T-cell (primary cell): ENCODE measurements at regions not wholly inside any gene's neighbourhood (a gene's known extent, or its start where the extent isn't known, plus 50 kb on each side); places are given as distances from the start of the nearest gene placed in this dataset.
A peak's percentile ranks its signal among the peaks of the same experiment; 100 is the strongest.

Source experiments
- ATAC-seq, 4 experiments: fragments of 200-7000 bp in 3 of 4; fragments of 150-1000 bp in 1 of 4; cut with Tn5 transposase; replicated peaks in 1 of 4; 1 replicate in 3 of 4; 2 replicates in 1 of 4; pipeline ENCODE4 v1.10.0; 2021; ENCODE audit warnings: moderate library complexity in 3 of 4, mild to moderate bottlenecking in 2 of 4, moderate number of reproducible peaks in 1 of 4
- CTCF ChIA-PET, 2 donors: fragments of 300-600 bp; sonication (Branson Sonifier 250); formaldehyde crosslinking; loops; one replicate each; lab custom pipeline; 2022; ENCODE audit warnings: antibody characterized with exemption in 2 of 2; lab: Charles Lee
- POLR2A ChIA-PET, 2 donors: fragments of 300-600 bp; sonication (Branson Sonifier 250); formaldehyde crosslinking; loops; one replicate each; lab custom pipeline; 2022; ENCODE audit warnings: antibody characterized with exemption in 2 of 2; lab: Charles Lee
- DNase-seq, 35 experiments: peaks; one replicate each; pipeline versions ENCODE4 v3.0.0 to v3.0.0-alpha.2; 2013 to 2023
- H3K27ac ChIP-seq: one replicate; pipeline ENCODE4 v1.5.1; 2013; ENCODE audit warnings: low read length
- H3K27me3 ChIP-seq, 2 experiments: replicated peaks in 1 of 2; 1 replicate in 1 of 2; 2 replicates in 1 of 2; pipeline versions ENCODE4 v1.6.1 to v1.7.0; 2013; ENCODE audit warnings: low read length in 1 of 2, mixed read lengths in 1 of 2; ENCODE audit not compliant: control insufficient read depth in 2 of 2, insufficient read depth in 2 of 2; ENCODE audit errors: extremely low read depth in 1 of 2
- H3K36me3 ChIP-seq, 2 donors: 1 replicate in 1 of 2; 2 replicates in 1 of 2; pipeline versions ENCODE4 v1.6.1 to v1.7.0; 2013; ENCODE audit warnings: low read length in 1 of 2; ENCODE audit not compliant: control insufficient read depth in 2 of 2, insufficient read depth in 1 of 2; ENCODE audit errors: extremely low read depth in 1 of 2
- H3K4me1 ChIP-seq, 2 experiments: 1 replicate in 1 of 2; 2 replicates in 1 of 2; pipeline versions ENCODE4 v1.6.1 to v1.7.0; 2013; ENCODE audit warnings: low read length in 2 of 2, mixed read lengths in 1 of 2; ENCODE audit not compliant: insufficient read depth in 2 of 2, control insufficient read depth in 1 of 2; ENCODE audit errors: extremely low read depth in 1 of 2
- H3K4me3 ChIP-seq, 2 donors: 1 replicate in 1 of 2; 2 replicates in 1 of 2; pipeline versions ENCODE4 v1.5.1 to v1.7.0; 2013; ENCODE audit warnings: mild to moderate bottlenecking in 2 of 2, low read length in 1 of 2, moderate library complexity in 1 of 2; ENCODE audit not compliant: control insufficient read depth in 1 of 2; ENCODE audit errors: extremely low read depth in 1 of 2
- H3K9me3 ChIP-seq: 2 replicates; pipeline ENCODE4 v1.7.0; 2013
- H3K27ac Mint-ChIP-seq, 2 donors: one replicate each; pipeline ENCODE4 v1.8.0; 2020 to 2021; ENCODE audit warnings: mild to moderate bottlenecking in 2 of 2, mixed read lengths in 2 of 2
- H3K27me3 Mint-ChIP-seq, 2 donors: one replicate each; pipeline ENCODE4 v1.8.0; 2021 to 2022; ENCODE audit warnings: mixed read lengths in 2 of 2
- H3K36me3 Mint-ChIP-seq: one replicate; pipeline ENCODE4 v1.8.0; 2021; ENCODE audit warnings: mixed read lengths
- H3K4me1 Mint-ChIP-seq, 3 donors: one replicate each; pipeline ENCODE4 v1.8.0; 2020 to 2022; ENCODE audit warnings: mixed read lengths in 3 of 3, mild to moderate bottlenecking in 1 of 3
- H3K4me3 Mint-ChIP-seq, 3 donors: one replicate each; pipeline ENCODE4 v1.8.0; 2020 to 2022; ENCODE audit warnings: mild to moderate bottlenecking in 3 of 3, mixed read lengths in 3 of 3, moderate library complexity in 3 of 3
- H3K9me3 Mint-ChIP-seq, 3 donors: one replicate each; pipeline ENCODE4 v1.8.0; 2020 to 2022; ENCODE audit warnings: mixed read lengths in 3 of 3
- WGBS: methylation state at CpG from one replicate; pipeline ENCODE4 v1.1.5; 2013; ENCODE audit warnings: missing lambda C conversion rate; ENCODE audit not compliant: insufficient coverage; 5-methylcytosine and 5-hydroxymethylcytosine counted together

- Mint-ChIP-seq H3K4me3 (no peak overlapping the region), H3K36me3 (no peaks in the 10 kb centered on the region), H3K27ac (peak overlapping the region in 1 of 2 donors; percentile 16), H3K4me1 (peaks cover 10 to 17% (median 14%) of the 10 kb centered on the region in 3 donors), H3K9me3 (no peaks in the 10 kb centered on the region), H3K27me3 (no peaks in the 10 kb centered on the region)
- no peak overlapping the region for H3K4me3 ChIP-seq
- H3K4me1 ChIP-seq, result peaks cover 0 to 8% of the 10 kb centered on the region in 2 experiments
- ChIA-PET POLR2A (interaction anchor here in 1 of 2 donors (0.7 kb wide), 1 partner anchor 159 kb away, joined by 4 read pairs; no protein-coding TSS in a partner anchor), CTCF (no interaction called here)
- no peaks in the 10 kb centered on the region for H3K9me3 ChIP-seq
- H3K36me3 ChIP-seq, result no peaks in the 10 kb centered on the region
- ATAC-seq (peak in 3 of 4 experiments; percentile 49 to 78 (median 61)), DNase-seq (peak in 2 of 35 experiments; percentile 2 to 33)
- H3K27ac ChIP-seq, result no peak overlapping the region
- WGBS, result no CpG with 5 or more reads among the region's 2 CpGs
- H3K27me3 ChIP-seq, result no peaks in the 10 kb centered on the region
Measured at GRCh38 chr1:185474440-185475149, 157.6 kb upstream of the IVNS1ABP start.

GRCh38 chr1:185473186-185473585 lies 156.1 kb upstream of the IVNS1ABP start:
- Histone ChIP-seq H3K27ac (no peak overlapping the region), H3K36me3 (no peaks in the 10 kb centered on the region), H3K27me3 (no peaks in the 10 kb centered on the region), H3K9me3 (no peaks in the 10 kb centered on the region), H3K4me3 (no peak overlapping the region), H3K4me1 (peaks cover 0 to 8% of the 10 kb centered on the region in 2 experiments)
- H3K36me3 Mint-ChIP-seq, result no peaks in the 10 kb centered on the region
- peaks cover 10 to 17% (median 14%) of the 10 kb centered on the region in 3 donors for H3K4me1 Mint-ChIP-seq
- H3K27ac Mint-ChIP-seq, result no peak overlapping the region
- ChIA-PET CTCF (interaction anchor here in 1 of 2 donors (0.5 to 0.6 kb wide), 2 partner anchors 206 to 227 kb away, joined by 3 read pairs; no protein-coding TSS in a partner anchor), POLR2A (no interaction called here)
- ATAC-seq (no peak), DNase-seq (no peak)
- WGBS, result 92% methylated on average over 2 of the region's 6 CpGs
- H3K9me3 Mint-ChIP-seq, result no peaks in the 10 kb centered on the region
- no peaks in the 10 kb centered on the region for H3K27me3 Mint-ChIP-seq
- no peak overlapping the region for H3K4me3 Mint-ChIP-seq

DNA sequence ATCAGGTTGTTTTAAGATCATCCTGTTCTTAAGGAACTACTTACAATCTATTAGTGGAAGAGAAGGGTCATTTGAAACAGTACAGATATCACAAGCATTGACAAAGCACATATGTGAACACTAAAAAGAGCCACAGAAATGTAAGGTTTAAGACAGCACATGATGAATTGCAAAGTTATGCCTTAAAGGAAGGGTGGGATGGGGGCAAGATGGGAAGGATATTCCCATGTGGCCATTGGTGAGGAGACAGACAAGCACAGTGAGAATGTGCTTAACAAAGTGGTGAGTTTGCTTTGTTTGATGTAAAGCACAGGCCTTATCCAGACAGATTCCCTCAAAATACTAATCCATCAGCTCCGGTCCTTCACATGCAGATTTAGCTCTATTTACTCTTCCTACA lies 151.6 kb upstream of the IVNS1ABP start:
- no peak for ATAC-seq
- no peaks in the 10 kb centered on the region for H3K4me1 ChIP-seq
- ChIA-PET POLR2A (no interaction called here), CTCF (no interaction called here)
- no peak overlapping the region for H3K4me3 Mint-ChIP-seq
- no peak overlapping the region for H3K4me3 ChIP-seq
- peaks cover 0 to 3% (median 0%) of the 10 kb centered on the region in 3 donors for H3K4me1 Mint-ChIP-seq
- no peak overlapping the region for H3K27ac ChIP-seq
- H3K9me3 ChIP-seq, result no peaks in the 10 kb centered on the region
- no peaks in the 10 kb centered on the region for H3K36me3 ChIP-seq
- no peaks in the 10 kb centered on the region for H3K27me3 ChIP-seq
- 100% methylated on average over 1 of the region's 1 CpG for WGBS
- H3K36me3 Mint-ChIP-seq, result no peaks in the 10 kb centered on the region
- DNase-seq, result no peak
- no peaks in the 10 kb centered on the region for H3K27me3 Mint-ChIP-seq
- no peaks in the 10 kb centered on the region for H3K9me3 Mint-ChIP-seq
- H3K27ac Mint-ChIP-seq, result no peak overlapping the region

DNA sequence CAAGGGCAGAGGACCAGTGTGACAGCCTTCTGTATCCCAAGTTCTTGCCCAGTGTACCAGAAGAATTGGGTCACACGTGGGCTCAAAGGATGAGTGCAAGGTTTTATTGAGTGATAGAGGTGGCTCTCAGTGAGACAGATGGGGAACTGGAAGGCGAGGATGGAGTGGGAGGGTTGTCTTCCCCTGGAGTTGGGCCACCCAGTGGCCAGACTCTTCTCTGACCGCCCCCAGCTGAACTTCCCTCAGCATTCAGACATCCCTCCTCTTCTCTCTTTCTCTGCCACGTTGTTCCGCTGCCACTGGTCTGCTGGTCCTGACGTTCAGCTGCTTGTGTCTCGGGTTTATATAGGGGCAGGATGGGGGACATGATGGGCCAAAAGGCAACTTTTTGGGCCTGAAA lies 150.1 kb upstream of the IVNS1ABP start:
- Histone ChIP-seq H3K9me3 (no peaks in the 10 kb centered on the region), H3K27me3 (no peaks in the 10 kb centered on the region), H3K4me1 (no peaks in the 10 kb centered on the region), H3K4me3 (no peak overlapping the region), H3K27ac (no peak overlapping the region), H3K36me3 (no peaks in the 10 kb centered on the region)
- Mint-ChIP-seq H3K4me3 (no peak overlapping the region), H3K36me3 (no peaks in the 10 kb centered on the region), H3K27me3 (no peaks in the 10 kb centered on the region), H3K9me3 (no peaks in the 10 kb centered on the region), H3K4me1 (peaks cover 0 to 2% (median 0%) of the 10 kb centered on the region in 3 donors), H3K27ac (no peak overlapping the region)
- no peak for ATAC-seq
- ChIA-PET CTCF (no interaction called here), POLR2A (no interaction called here)
- 82% methylated on average over 2 of the region's 7 CpGs for WGBS
- no peak for DNase-seq

GRCh38 chr1:185464777-185465176 lies 147.7 kb upstream of the IVNS1ABP start:
- DNase-seq, result no peak
- no CpG with 5 or more reads among the region's 4 CpGs for WGBS
- no peaks in the 10 kb centered on the region for H3K9me3 Mint-ChIP-seq
- no peak overlapping the region for H3K27ac Mint-ChIP-seq
- ChIA-PET CTCF (no interaction called here), POLR2A (no interaction called here)
- Histone ChIP-seq H3K36me3 (no peaks in the 10 kb centered on the region), H3K27me3 (no peaks in the 10 kb centered on the region), H3K9me3 (no peaks in the 10 kb centered on the region), H3K4me3 (no peak overlapping the region), H3K4me1 (no peaks in the 10 kb centered on the region), H3K27ac (no peak overlapping the region)
- H3K4me1 Mint-ChIP-seq, result peaks cover 0 to 4% (median 0%) of the 10 kb centered on the region in 3 donors
- H3K36me3 Mint-ChIP-seq, result no peaks in the 10 kb centered on the region
- no peak overlapping the region for H3K4me3 Mint-ChIP-seq
- ATAC-seq, result no peak
- H3K27me3 Mint-ChIP-seq, result no peaks in the 10 kb centered on the region

- Mint-ChIP-seq H3K36me3 (peaks cover 3% of the 10 kb centered on the region), H3K9me3 (no peaks in the 10 kb centered on the region), H3K27ac (no peak overlapping the region), H3K4me3 (no peak overlapping the region), H3K27me3 (no peaks in the 10 kb centered on the region), H3K4me1 (peaks cover 0 to 4% (median 0%) of the 10 kb centered on the region in 3 donors)
- ChIA-PET POLR2A (no interaction called here), CTCF (interaction anchor here in 1 of 2 donors (0.6 kb wide), 1 partner anchor 172 kb away, joined by 3 read pairs; no protein-coding TSS in a partner anchor)
- no peaks in the 10 kb centered on the region for H3K4me1 ChIP-seq
- no peak overlapping the region for H3K4me3 ChIP-seq
- no peak overlapping the region for H3K27ac ChIP-seq
- ATAC-seq, result no peak
- H3K27me3 ChIP-seq, result no peaks in the 10 kb centered on the region
- 95% methylated on average over 2 of the region's 3 CpGs for WGBS
- DNase-seq, result no peak
- no peaks in the 10 kb centered on the region for H3K36me3 ChIP-seq
- H3K9me3 ChIP-seq, result no peaks in the 10 kb centered on the region
Measured at GRCh38 chr1:185463433-185463832, 146.4 kb upstream of the IVNS1ABP start.
